ENCODE measurements at regions not wholly inside any gene's neighbourhood (a gene's known extent, or its start where the extent isn't known, plus 50 kb on each side); places are given as distances from the start of the nearest gene placed in this dataset.

DNA sequence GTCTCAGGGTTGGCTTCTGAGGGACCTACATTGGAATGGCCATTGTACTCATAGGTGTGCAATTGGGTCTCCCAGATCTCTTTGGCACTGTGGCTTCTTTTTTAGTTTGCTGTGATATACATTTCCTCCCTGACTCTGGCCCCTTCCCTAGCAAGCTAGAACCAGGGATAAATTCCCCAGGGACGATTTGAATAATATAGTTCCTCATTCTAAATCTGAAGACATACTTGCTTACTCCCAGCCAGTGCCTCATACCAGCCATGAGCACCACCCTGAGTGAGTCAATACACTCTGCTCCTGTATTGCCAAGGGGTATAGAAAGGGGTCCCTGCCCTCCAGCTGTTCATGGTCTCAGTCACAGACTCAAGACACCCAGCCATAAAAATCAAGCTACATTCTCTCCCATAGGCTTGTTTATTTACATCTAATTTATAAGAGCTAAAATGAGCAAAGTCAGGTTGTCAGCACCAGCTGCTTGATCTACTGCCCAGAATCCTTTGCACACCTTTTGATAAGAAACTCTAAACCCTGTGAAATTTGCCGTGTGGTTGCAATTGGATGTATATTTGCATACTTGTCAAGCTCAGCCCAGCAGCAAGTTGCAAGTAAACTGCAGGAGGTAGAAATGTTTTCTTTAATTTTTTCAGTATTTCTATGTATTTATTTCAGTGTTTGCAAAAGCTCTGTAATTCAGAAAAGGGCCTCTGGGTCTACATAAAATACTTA is 219.9 kb upstream of the IRX1 start:
- no peak for DNase-seq (ENCODE audit: low read depth)
- no peak overlapping the region for H3K4me3 ChIP-seq (ENCODE audit: low read depth, low read length)
- TF ChIP-seq, protein P1, sequence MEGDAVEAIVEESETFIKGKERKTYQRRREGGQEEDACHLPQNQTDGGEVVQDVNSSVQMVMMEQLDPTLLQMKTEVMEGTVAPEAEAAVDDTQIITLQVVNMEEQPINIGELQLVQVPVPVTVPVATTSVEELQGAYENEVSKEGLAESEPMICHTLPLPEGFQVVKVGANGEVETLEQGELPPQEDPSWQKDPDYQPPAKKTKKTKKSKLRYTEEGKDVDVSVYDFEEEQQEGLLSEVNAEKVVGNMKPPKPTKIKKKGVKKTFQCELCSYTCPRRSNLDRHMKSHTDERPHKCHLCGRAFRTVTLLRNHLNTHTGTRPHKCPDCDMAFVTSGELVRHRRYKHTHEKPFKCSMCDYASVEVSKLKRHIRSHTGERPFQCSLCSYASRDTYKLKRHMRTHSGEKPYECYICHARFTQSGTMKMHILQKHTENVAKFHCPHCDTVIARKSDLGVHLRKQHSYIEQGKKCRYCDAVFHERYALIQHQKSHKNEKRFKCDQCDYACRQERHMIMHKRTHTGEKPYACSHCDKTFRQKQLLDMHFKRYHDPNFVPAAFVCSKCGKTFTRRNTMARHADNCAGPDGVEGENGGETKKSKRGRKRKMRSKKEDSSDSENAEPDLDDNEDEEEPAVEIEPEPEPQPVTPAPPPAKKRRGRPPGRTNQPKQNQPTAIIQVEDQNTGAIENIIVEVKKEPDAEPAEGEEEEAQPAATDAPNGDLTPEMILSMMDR (IDR thresholded peaks at IDR 0.05; ENCODE audit: control insufficient read depth, extremely low read depth, insufficient read depth): no peak

DNA sequence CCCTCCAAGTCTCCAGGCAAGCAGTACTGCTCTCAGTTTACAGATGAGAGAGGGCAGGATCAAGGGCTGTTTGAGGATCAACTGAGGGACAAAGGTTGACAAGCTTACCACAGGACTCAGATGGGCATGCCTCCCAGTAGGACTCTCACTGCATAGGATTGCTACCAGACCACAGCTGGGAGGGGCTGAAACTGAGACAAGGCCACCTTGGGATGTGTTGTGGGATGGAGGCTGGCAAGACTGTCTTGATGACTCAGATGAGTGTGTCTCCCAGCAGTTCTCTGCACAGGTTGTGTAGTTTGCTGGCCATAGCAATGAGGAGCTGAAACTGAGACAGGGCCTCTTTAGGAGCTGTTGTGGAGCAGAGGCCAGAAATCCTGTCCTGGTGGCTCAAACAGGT is 222.2 kb upstream of the IRX1 start:
- TF ChIP-seq, protein P1 (IDR thresholded peaks at IDR 0.05; ENCODE audit: control insufficient read depth, extremely low read depth, insufficient read depth): no peak
- no peak for DNase-seq (ENCODE audit: low read depth)
- no peak overlapping the region for H3K4me3 ChIP-seq (ENCODE audit: low read depth, low read length)

DNA sequence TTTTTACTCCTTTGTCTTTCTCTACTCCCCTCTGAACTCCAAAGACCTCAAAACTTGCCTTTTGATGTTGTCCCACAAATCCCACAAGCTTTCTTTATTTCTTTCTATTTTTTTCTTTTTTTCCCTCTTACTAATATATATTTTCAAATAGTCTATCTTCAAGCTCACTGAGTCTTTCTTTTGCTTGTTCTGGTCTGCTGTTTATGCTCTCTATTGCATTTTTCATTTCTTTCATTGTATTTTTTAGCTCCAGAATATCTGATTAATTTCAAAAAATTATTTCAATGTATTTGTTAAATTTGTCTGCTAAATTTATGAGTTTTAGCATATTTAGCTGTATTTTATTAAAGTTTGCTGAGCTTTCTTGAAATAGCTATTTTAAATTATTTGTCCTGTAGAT is 223.3 kb upstream of the IRX1 start:
- TF ChIP-seq, protein P1 (IDR thresholded peaks at IDR 0.05; ENCODE audit: control insufficient read depth, extremely low read depth, insufficient read depth): no peak
- no peak overlapping the region for H3K4me3 ChIP-seq (ENCODE audit: low read depth, low read length)
- no peak for DNase-seq (ENCODE audit: low read depth)

DNA sequence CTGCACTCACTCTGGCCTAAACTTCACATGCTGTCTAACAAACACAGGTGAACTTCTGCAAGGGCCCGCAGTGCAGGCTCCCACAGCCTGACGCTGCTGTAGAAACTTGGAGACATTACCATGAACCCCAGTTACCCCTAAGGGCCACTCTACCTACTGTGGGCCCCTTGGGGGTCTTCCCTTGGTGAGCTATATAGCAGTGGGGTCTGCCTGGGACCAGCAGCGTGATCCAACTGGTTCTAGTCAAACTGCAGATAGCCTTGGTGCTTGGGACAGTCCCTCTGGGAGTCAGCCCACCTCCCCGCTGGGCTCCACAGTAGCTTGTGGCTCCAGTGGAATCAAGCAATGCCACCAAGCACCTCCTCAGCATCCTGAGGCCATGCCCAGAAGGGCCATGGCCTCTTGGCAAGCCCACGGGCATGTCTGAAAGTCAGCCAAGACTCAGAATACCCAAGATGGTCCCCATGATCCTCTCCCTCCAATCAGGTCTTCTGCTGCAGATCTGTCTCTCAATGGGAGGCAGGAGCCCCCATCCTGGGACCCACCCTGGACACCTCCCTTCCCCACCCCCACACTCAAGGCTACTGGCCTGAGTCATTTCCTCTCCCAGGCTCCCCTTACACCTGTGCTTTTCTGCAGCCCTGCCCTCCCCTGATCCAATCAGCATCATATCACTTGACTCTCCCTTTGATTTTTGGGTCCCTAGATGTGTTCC is 230.0 kb upstream of the IRX1 start:
- H3K4me3 ChIP-seq (ENCODE audit: low read depth, low read length): no peak overlapping the region
- TF ChIP-seq, protein P1 (IDR thresholded peaks at IDR 0.05; ENCODE audit: control insufficient read depth, extremely low read depth, insufficient read depth): no peak
- DNase-seq (ENCODE audit: low read depth): no peak

DNA sequence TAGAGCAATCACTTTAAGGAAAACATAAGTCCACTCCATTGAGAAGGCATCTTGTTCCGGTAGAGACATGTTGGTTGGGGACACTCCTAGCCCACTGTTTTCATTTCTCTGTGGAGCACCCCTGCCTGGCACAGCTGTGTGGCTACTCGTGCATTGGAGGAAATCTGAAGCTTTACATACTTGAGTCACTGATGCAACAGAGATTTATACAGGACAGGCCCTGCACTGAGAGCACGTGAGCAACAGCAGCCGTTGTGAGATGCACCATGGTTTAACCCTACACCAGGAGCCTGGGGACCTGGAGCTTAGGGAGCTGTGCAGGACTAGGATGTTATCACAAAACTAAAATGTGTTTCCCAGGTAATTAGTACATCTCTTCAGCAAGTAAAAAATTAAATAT is 230.7 kb upstream of the IRX1 start:
- TF ChIP-seq, protein P1 (IDR thresholded peaks at IDR 0.05; ENCODE audit: control insufficient read depth, extremely low read depth, insufficient read depth): no peak
- DNase-seq (ENCODE audit: low read depth): no peak
- H3K4me3 ChIP-seq (ENCODE audit: low read depth, low read length): no peak overlapping the region

DNA sequence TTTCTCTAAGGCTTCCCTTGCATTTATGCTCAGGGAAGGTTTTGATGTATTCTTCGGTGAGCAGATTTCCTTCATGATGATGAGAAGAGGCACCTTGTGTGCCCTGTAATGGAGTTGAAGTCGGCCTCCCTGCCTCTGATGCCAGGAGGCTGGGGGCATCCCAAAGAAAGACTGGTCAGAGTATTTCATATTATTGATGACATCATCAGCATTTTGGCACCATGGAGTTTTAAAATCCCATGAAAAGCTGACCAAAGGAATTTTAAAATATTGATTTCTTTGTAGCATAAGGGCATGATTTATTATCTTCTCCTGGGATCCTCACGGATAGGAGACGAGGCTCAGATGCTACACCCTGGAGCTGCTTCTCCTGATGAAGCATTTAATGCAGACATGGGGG is 231.2 kb upstream of the IRX1 start:
- H3K4me3 ChIP-seq (ENCODE audit: low read depth, low read length): no peak overlapping the region
- TF ChIP-seq, protein P1 (IDR thresholded peaks at IDR 0.05; ENCODE audit: control insufficient read depth, extremely low read depth, insufficient read depth): no peak
- DNase-seq (ENCODE audit: low read depth): no peak

DNA sequence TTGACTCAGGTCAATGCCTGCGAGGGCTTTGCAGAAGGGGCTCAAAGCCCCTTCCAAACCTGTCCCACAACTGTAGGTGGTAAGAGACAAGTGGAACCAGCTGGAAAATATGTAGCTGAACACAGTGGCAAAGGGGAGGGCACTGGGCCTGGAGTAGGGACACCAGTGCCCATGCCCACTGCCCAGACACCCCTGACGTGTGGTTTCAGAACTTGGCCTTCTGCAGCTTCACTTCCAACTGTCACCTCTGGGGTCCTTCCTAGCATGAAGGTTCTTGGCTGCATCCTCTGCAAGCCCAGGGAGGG is 233.1 kb upstream of the IRX1 start:
- DNase-seq (ENCODE audit: low read depth): no peak
- TF ChIP-seq, protein P1 (IDR thresholded peaks at IDR 0.05; ENCODE audit: control insufficient read depth, extremely low read depth, insufficient read depth): no peak
- H3K4me3 ChIP-seq (ENCODE audit: low read depth, low read length): no peak overlapping the region

All from LNCaP clone FGC (cell line).